ENCODE measurements at regions not wholly inside any gene's neighbourhood (a gene's known extent, or its start where the extent isn't known, plus 50 kb on each side); places are given as distances from the start of the nearest gene placed in this dataset.

GRCh38 chr2:101545950-101546349 is 71.0 kb upstream of the RFX8 start:
- Histone ChIP-seq H3K23me2 (ENCODE audit: low read depth, low read length) (no peaks in the 10 kb centered on the region), H3K9ac (replicated peaks in 1 of 4; ENCODE audit: extremely low read depth in 1 of 4, low read depth in 3 of 4, low read length in 3 of 4) (no peak overlapping the region), H3K23ac (ENCODE audit: insufficient read length) (no peak overlapping the region), H3K18ac (ENCODE audit: extremely low read depth, low read length) (no peak overlapping the region), H2BK5ac (ENCODE audit: low read depth, low read length) (no peak overlapping the region), H3K79me2 (ENCODE audit: control insufficient read depth in 1 of 2, insufficient read depth in 2 of 2, low read length in 2 of 2) (no peaks in the 10 kb centered on the region), H3K27me3 (replicated peaks in 1 of 4; ENCODE audit: control insufficient read depth in 3 of 4, extremely low read depth in 1 of 4, insufficient read depth in 3 of 4, low read length in 3 of 4) (no peaks in the 10 kb centered on the region), H3K4me3 (ENCODE audit: extremely low read depth in 1 of 4, insufficient read depth in 2 of 4, low read depth in 3 of 4, low read length in 4 of 4) (no peak overlapping the region), H3K4me1 (replicated peaks in 1 of 4; ENCODE audit: control insufficient read depth in 3 of 4, insufficient read depth in 4 of 4, low read length in 3 of 4) (no peaks in the 10 kb centered on the region), H3K9me3 (ENCODE audit: insufficient read depth in 2 of 2, low read depth in 1 of 2, low read length in 1 of 2) (no peaks in the 10 kb centered on the region), H2BK120ac (replicated peaks; ENCODE audit: low read depth, low read length) (no peak overlapping the region), H3K14ac (ENCODE audit: insufficient read length) (no peak overlapping the region), H3K36me3 (ENCODE audit: control insufficient read depth in 2 of 4, insufficient read depth in 4 of 4, low read length in 3 of 4) (no peaks in the 10 kb centered on the region), H2BK20ac (ENCODE audit: low read length) (no peak overlapping the region), H2AK5ac (ENCODE audit: low read depth, low read length) (no peak overlapping the region), H3K56ac (replicated peaks; ENCODE audit: insufficient read length, low read depth, low read length) (no peak overlapping the region), H4K5ac (ENCODE audit: insufficient read length, low read depth, low read length) (no peak overlapping the region), H2BK15ac (ENCODE audit: low read length) (no peak overlapping the region), H4K91ac (replicated peaks; ENCODE audit: insufficient read length, low read length) (no peak overlapping the region), H3K27ac (ENCODE audit: low read depth, low read length) (no peak overlapping the region), H3K79me1 (ENCODE audit: low read depth, low read length) (no peaks in the 10 kb centered on the region), H3K4me2 (ENCODE audit: insufficient read depth in 1 of 2, low read depth in 2 of 2, low read length in 2 of 2) (no peak overlapping the region), H2BK12ac (ENCODE audit: low read depth, low read length) (no peak overlapping the region), H2AFZ (ENCODE audit: low read length) (no peak overlapping the region), H4K8ac (ENCODE audit: extremely low read depth, insufficient read depth, low read length) (no peak overlapping the region), H4K20me1 (replicated peaks in 1 of 2; ENCODE audit: control insufficient read depth in 1 of 2, insufficient read depth in 2 of 2, low read length in 2 of 2) (no peaks in the 10 kb centered on the region), H3K4ac (replicated peaks; ENCODE audit: insufficient read length, low read depth, low read length) (no peak overlapping the region)
- ChIA-PET POLR2A (ENCODE audit: partially characterized antibody) (interaction anchor here (0.6 kb wide), 1 partner anchor 30 kb away, joined by 3 read pairs; no protein-coding TSS in a partner anchor), CTCF (ENCODE audit: partially characterized antibody) (interaction anchor here (0.6 kb wide), 1 partner anchor 20 kb away, joined by 3 read pairs; no protein-coding TSS in a partner anchor)
- FAIRE-seq (no peak), DNase-seq (ENCODE audit: low read depth in 1 of 2, low spot score in 2 of 2) (no peak)
- no peak for TF ChIP-seq RBBP5 (IDR thresholded peaks at IDR 0.05; ENCODE audit: borderline replicate concordance, low read depth, low read length)
- no peak for TF ChIP-seq CHD1 (IDR thresholded peaks at IDR 0.05; ENCODE audit: low read depth, low read length)
- TF ChIP-seq GTF2F1 (IDR thresholded peaks at IDR 0.05; ENCODE audit: borderline replicate concordance, low read depth, low read length): no peak
- TF ChIP-seq KDM4A (IDR thresholded peaks at IDR 0.05; ENCODE audit: low read depth, low read length, severe bottlenecking): no peak

All from H1 (cell line).